SK-N-SH treated with all-trans-retinoic acid at 6 μM for 48 hours (cell line): ENCODE measurements at regions not wholly inside any gene's neighbourhood (a gene's known extent, or its start where the extent isn't known, plus 50 kb on each side); places are given as distances from the start of the nearest gene placed in this dataset.

ENCODE experiments used
- BACH2 ChIP-seq: fragments of 250-450 bp; sonication (Bioruptor Pico); IDR thresholded peaks from 2 replicates; pipeline ENCODE4 v1.9.0; 2021; ENCODE audit warnings: mild to moderate bottlenecking, borderline replicate concordance
- ESRRG ChIP-seq: fragments of 250-450 bp; sonication (Bioruptor Pico); IDR thresholded peaks from 2 replicates; pipeline ENCODE4 v1.6.1; 2021; ENCODE audit warnings: mild to moderate bottlenecking
- ISL1 ChIP-seq: fragments of 250-450 bp; sonication (Bioruptor Pico); IDR thresholded peaks from 2 replicates; pipeline ENCODE4 v2.1.2; 2022; ENCODE audit warnings: mild to moderate bottlenecking, moderate library complexity
- OSR1 ChIP-seq: fragments of 250-450 bp; sonication (Bioruptor Pico); IDR thresholded peaks from 2 replicates; pipeline ENCODE4 v1.8.0; 2022; ENCODE audit warnings: moderate library complexity, mild to moderate bottlenecking, inconsistent platforms
- PATZ1 ChIP-seq: fragments of 250-450 bp; sonication (Bioruptor Pico); IDR thresholded peaks from 2 replicates; pipeline ENCODE4 v1.8.0; 2020; ENCODE audit warnings: mild to moderate bottlenecking, moderate library complexity, borderline replicate concordance
- TCF4 ChIP-seq: fragments of 250-450 bp; sonication (Bioruptor Pico); IDR thresholded peaks from 2 replicates; pipeline ENCODE4 v1.8.0; 2021; ENCODE audit warnings: mild to moderate bottlenecking, moderate library complexity, borderline replicate concordance
- TOX ChIP-seq: fragments of 250-450 bp; sonication (Bioruptor Pico); IDR thresholded peaks from 2 replicates; pipeline ENCODE4 v1.8.0; 2021; ENCODE audit warnings: mild to moderate bottlenecking, moderate library complexity, borderline replicate concordance
- ZC3H10 ChIP-seq: fragments of 250-450 bp; sonication (Bioruptor Pico); IDR thresholded peaks from 2 replicates; pipeline ENCODE4 v1.5.1; 2021; ENCODE audit warnings: mild to moderate bottlenecking, moderate library complexity
- ZFP30 ChIP-seq: fragments of 450-650 bp; formaldehyde crosslinking; IDR thresholded peaks from 2 replicates; pipeline ENCODE4 v1.5.0; 2022; ENCODE audit warnings: mild to moderate bottlenecking, moderate library complexity
- ZNF565 ChIP-seq: fragments of 450-650 bp; formaldehyde crosslinking; conservative IDR thresholded peaks from 2 replicates; pipeline ENCODE4 v1.5.0; 2020; ENCODE audit warnings: low read depth, mild to moderate bottlenecking, moderate library complexity
- ZNF8 ChIP-seq: fragments of 450-650 bp; formaldehyde crosslinking; IDR thresholded peaks from 2 replicates; pipeline ENCODE4 v1.5.0; 2020; ENCODE audit warnings: mild to moderate bottlenecking, moderate library complexity
- TF ChIP-seq, protein P1 (sequence below): fragments of 250-450 bp; sonication (Bioruptor Pico); IDR thresholded peaks from 2 replicates; pipeline ENCODE4 v1.5.1; 2020; ENCODE audit warnings: low read depth, mild to moderate bottlenecking, moderate library complexity

DNA sequence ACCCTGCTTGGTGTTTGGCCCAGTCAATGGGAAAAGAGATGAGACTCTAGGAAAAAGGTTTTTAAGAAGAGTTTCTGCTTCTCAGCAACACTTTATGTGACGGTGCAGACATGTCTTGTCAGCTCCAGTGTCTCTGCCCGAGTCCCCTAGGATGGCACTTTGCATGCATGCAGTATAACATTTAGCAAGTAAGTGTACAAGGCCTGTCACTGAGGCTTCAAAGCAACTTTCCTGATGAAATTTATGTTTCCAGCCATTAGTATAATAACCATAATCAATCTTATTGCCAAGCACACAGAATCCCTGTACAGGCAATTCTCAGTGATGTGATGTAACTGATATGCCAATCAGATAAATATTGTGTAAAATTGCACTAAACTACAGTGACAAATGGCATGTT lies 248.1 kb upstream of the PLET1 start:
- TF ChIP-seq ZC3H10 (CRISPR knock-in tag) (no peak), TOX (CRISPR knock-in tag) (no peak), TCF4 (no peak), ZFP30 (CRISPR knock-in tag) (no peak), ZNF565 (CRISPR knock-in tag) (no peak), ESRRG (CRISPR knock-in tag) (no peak), PATZ1 (CRISPR knock-in tag) (no peak), OSR1 (no peak), ZNF8 (CRISPR knock-in tag) (no peak), BACH2 (CRISPR knock-in tag) (no peak), ISL1 (CRISPR knock-in tag) (no peak)
- TF ChIP-seq, protein P1, sequence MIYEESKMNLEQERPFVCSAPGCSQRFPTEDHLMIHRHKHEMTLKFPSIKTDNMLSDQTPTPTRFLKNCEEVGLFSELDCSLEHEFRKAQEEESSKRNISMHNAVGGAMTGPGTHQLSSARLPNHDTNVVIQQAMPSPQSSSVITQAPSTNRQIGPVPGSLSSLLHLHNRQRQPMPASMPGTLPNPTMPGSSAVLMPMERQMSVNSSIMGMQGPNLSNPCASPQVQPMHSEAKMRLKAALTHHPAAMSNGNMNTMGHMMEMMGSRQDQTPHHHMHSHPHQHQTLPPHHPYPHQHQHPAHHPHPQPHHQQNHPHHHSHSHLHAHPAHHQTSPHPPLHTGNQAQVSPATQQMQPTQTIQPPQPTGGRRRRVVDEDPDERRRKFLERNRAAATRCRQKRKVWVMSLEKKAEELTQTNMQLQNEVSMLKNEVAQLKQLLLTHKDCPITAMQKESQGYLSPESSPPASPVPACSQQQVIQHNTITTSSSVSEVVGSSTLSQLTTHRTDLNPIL: no peak
